Adrenal gland (tissue), 9 donors: ENCODE measurements at regions not wholly inside any gene's neighbourhood (a gene's known extent, or its start where the extent isn't known, plus 50 kb on each side); places are given as distances from the start of the nearest gene placed in this dataset.

Experiments
- DNase-seq, 7 donors: peaks; one replicate each; pipeline ENCODE4 v3.0.0-alpha.2; 2019 to 2020
- H3K27ac ChIP-seq, 5 donors: fragments of 200-600 bp; sonication (generic) in 4 of 5; 1 replicate in 3 of 5; 2 replicates in 2 of 5; pipeline versions ENCODE4 v1.5.1 to v1.8.0; 2016 to 2020; ENCODE audit warnings: mild to moderate bottlenecking in 1 of 5
- H3K27me3 ChIP-seq: fragments of 200-600 bp; 2 replicates; pipeline ENCODE4 v1.8.0; 2021
- H3K36me3 ChIP-seq, 2 donors: fragments of 200-600 bp; replicated peaks in 1 of 2; 1 replicate in 1 of 2; 2 replicates in 1 of 2; pipeline versions ENCODE4 v1.5.1 to v1.8.0; 2018 to 2022
- H3K4me1 ChIP-seq, 2 donors: fragments of 200-600 bp; replicated peaks in 1 of 2; 1 replicate in 1 of 2; 2 replicates in 1 of 2; pipeline versions ENCODE4 v1.5.1 to v1.8.0; 2018 to 2021
- H3K4me3 ChIP-seq, 4 donors: fragments of 200-600 bp; sonication (generic) in 3 of 4; one replicate each; pipeline ENCODE4 v1.5.1; 2016 to 2018
- H3K9me3 ChIP-seq, 3 donors: fragments of 200-600 bp; sonication (generic) in 1 of 3; replicated peaks in 1 of 3; 1 replicate in 2 of 3; 2 replicates in 1 of 3; pipeline versions ENCODE4 v1.5.1 to v1.8.0; 2016 to 2021
- CTCF ChIP-seq, 6 experiments: fragments of 450-650 bp in 4 of 6; fragments of 200-600 bp in 2 of 6; sonication (generic) in 1 of 6; IDR thresholded peaks; 1 replicate in 5 of 6; 2 replicates in 1 of 6; pipeline versions ENCODE4 v1.5.1 to v1.8.0; 2016 to 2021; ENCODE audit warnings: antibody characterized with exemption in 6 of 6, mild to moderate bottlenecking in 2 of 6, moderate library complexity in 1 of 6
- POLR2A ChIP-seq, 2 donors: fragments of 450-650 bp; IDR thresholded peaks; one replicate each; pipeline ENCODE4 v1.6.1; 2017; ENCODE audit warnings: antibody characterized with exemption in 2 of 2, mild to moderate bottlenecking in 2 of 2, moderate library complexity in 1 of 2
- WGBS, 4 donors: extraction: QIAGEN DNeasy Blood & Tissue Kit in 2 of 4; methylation state at CpG; one replicate each; pipeline versions ENCODE4 v1.1.5 to v1.1.7; 2013 to 2017; 5-methylcytosine and 5-hydroxymethylcytosine counted together
- intact Hi-C, 2 donors: fragments of 100-400 bp; cut with DNase I; formaldehyde crosslinking; loops; one replicate each; pipeline versions ENCODE4 v1.14.1 to v1.15.0; 2022 to 2023
- donor health status: healthy with polysubstance abuse.
- donor health status: Bipolar disorder and iron deficiency.
- donor health status: DM: yes; HTN: yes; CAD: no.
- donor health status: DM: no; HTN: no; CAD: no.
- donor health status: DM: no; HTN: no; CAD: no.

GRCh38 chr5:74360535-74361210, 279.9 kb downstream of the ENC1 start:
- WGBS, 4 donors: 58 to 74% (median 68%) methylated on average over 7 of the region's 7 CpGs
- no peak overlapping the region for H3K27ac ChIP-seq
- no peak for TF ChIP-seq CTCF (IDR thresholded peaks at IDR 0.05)
- TF ChIP-seq POLR2A (IDR thresholded peaks at IDR 0.05): no peak
- H3K4me3 ChIP-seq: no peak overlapping the region
- H3K4me1 ChIP-seq: no peaks in the 10 kb centered on the region
- no peak for DNase-seq
- intact Hi-C loops: no loop called here
- H3K9me3 ChIP-seq: no peaks in the 10 kb centered on the region
- H3K27me3 ChIP-seq: no peaks in the 10 kb centered on the region
- H3K36me3 ChIP-seq: no peaks in the 10 kb centered on the region

GRCh38 chr5:74357827-74358226, 282.7 kb downstream of the ENC1 start:
- Histone ChIP-seq H3K4me3 (no peak overlapping the region), H3K27me3 (no peaks in the 10 kb centered on the region), H3K9me3 (no peaks in the 10 kb centered on the region), H3K4me1 (no peaks in the 10 kb centered on the region), H3K36me3 (no peaks in the 10 kb centered on the region), H3K27ac (no peak overlapping the region)
- no peak for TF ChIP-seq CTCF (IDR thresholded peaks at IDR 0.05)
- TF ChIP-seq POLR2A (IDR thresholded peaks at IDR 0.05): no peak
- intact Hi-C loops: no loop called here
- DNase-seq: no peak
- WGBS, 4 donors: 57 to 72% (median 64%) methylated on average over 3 to 5 of the region's 5 CpGs

DNA sequence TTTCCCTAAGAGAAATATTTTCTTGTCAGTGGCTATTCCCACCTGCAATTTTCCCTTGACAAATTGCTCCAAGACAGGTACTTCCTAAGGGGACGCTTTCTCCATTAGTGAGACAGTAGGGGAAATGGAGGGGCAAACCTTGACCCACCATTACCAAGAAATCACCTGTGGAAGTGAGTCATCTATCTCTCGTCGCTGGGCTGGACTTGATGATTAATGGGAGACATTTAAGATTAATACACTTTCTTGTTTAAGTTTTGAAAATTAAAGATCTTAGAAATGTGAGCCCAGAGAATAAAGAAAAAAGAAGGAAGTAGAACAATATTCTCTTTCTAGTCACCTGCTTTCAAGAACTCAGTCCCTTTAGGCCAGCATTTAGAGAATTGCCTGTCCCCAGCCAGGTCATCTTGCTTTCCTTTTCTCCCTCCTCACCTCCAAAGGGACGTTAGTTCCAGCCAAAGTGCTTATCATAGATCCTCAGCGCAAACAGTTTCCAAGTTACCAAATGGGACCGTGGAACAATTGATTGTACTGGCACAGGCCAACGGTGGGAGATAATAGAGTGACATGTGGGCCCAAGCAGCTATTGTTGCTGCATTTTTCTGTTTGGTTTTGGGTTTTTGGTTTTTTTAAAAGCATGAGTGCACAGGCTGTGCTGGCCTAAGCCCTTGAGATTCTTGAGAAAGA, 284.4 kb downstream of the ENC1 start:
- 52 to 68% (median 66%) methylated on average over 7 of the region's 7 CpGs for WGBS, 4 donors
- H3K36me3 ChIP-seq: no peaks in the 10 kb centered on the region
- intact Hi-C loops: no loop called here

More for the DNA sequence above, 284.4 kb downstream of the ENC1 start:
- H3K27me3 ChIP-seq: no peaks in the 10 kb centered on the region
- no peak for DNase-seq
- TF ChIP-seq CTCF (IDR thresholded peaks at IDR 0.05) (no peak), POLR2A (IDR thresholded peaks at IDR 0.05) (no peak)
- H3K9me3 ChIP-seq: no peaks in the 10 kb centered on the region
- no peak overlapping the region for H3K27ac ChIP-seq
- H3K4me3 ChIP-seq: no peak overlapping the region
- no peaks in the 10 kb centered on the region for H3K4me1 ChIP-seq
